T-cell (primary cell): ENCODE measurements at regions not wholly inside any gene's neighbourhood (a gene's known extent, or its start where the extent isn't known, plus 50 kb on each side); places are given as distances from the start of the nearest gene placed in this dataset.
"Not testable (repeated sequence)": the region's sequence is repeated elsewhere in the genome, so short reads cannot be mapped to it uniquely, and the experiment has no call there.

Experiments used
- ATAC-seq, 4 experiments: fragments of 200-7000 bp in 3 of 4; fragments of 150-1000 bp in 1 of 4; cut with Tn5 transposase; replicated peaks in 1 of 4; 1 replicate in 3 of 4; 2 replicates in 1 of 4; pipeline ENCODE4 v1.10.0; 2021; ENCODE audit warnings: moderate library complexity in 3 of 4, mild to moderate bottlenecking in 2 of 4, moderate number of reproducible peaks in 1 of 4
- CTCF ChIA-PET, 2 donors: fragments of 300-600 bp; sonication (Branson Sonifier 250); formaldehyde crosslinking; loops; one replicate each; lab custom pipeline; 2022; ENCODE audit warnings: antibody characterized with exemption in 2 of 2; lab: Charles Lee
- POLR2A ChIA-PET, 2 donors: fragments of 300-600 bp; sonication (Branson Sonifier 250); formaldehyde crosslinking; loops; one replicate each; lab custom pipeline; 2022; ENCODE audit warnings: antibody characterized with exemption in 2 of 2; lab: Charles Lee
- DNase-seq, 35 experiments: peaks; one replicate each; pipeline versions ENCODE4 v3.0.0 to v3.0.0-alpha.2; 2013 to 2023
- H3K27ac ChIP-seq: one replicate; pipeline ENCODE4 v1.5.1; 2013; ENCODE audit warnings: low read length
- H3K27me3 ChIP-seq, 2 experiments: replicated peaks in 1 of 2; 1 replicate in 1 of 2; 2 replicates in 1 of 2; pipeline versions ENCODE4 v1.6.1 to v1.7.0; 2013; ENCODE audit warnings: low read length in 1 of 2, mixed read lengths in 1 of 2; ENCODE audit not compliant: control insufficient read depth in 2 of 2, insufficient read depth in 2 of 2; ENCODE audit errors: extremely low read depth in 1 of 2
- H3K36me3 ChIP-seq, 2 donors: 1 replicate in 1 of 2; 2 replicates in 1 of 2; pipeline versions ENCODE4 v1.6.1 to v1.7.0; 2013; ENCODE audit warnings: low read length in 1 of 2; ENCODE audit not compliant: control insufficient read depth in 2 of 2, insufficient read depth in 1 of 2; ENCODE audit errors: extremely low read depth in 1 of 2
- H3K4me1 ChIP-seq, 2 experiments: 1 replicate in 1 of 2; 2 replicates in 1 of 2; pipeline versions ENCODE4 v1.6.1 to v1.7.0; 2013; ENCODE audit warnings: low read length in 2 of 2, mixed read lengths in 1 of 2; ENCODE audit not compliant: insufficient read depth in 2 of 2, control insufficient read depth in 1 of 2; ENCODE audit errors: extremely low read depth in 1 of 2
- H3K4me3 ChIP-seq, 2 donors: 1 replicate in 1 of 2; 2 replicates in 1 of 2; pipeline versions ENCODE4 v1.5.1 to v1.7.0; 2013; ENCODE audit warnings: mild to moderate bottlenecking in 2 of 2, low read length in 1 of 2, moderate library complexity in 1 of 2; ENCODE audit not compliant: control insufficient read depth in 1 of 2; ENCODE audit errors: extremely low read depth in 1 of 2
- H3K9me3 ChIP-seq: 2 replicates; pipeline ENCODE4 v1.7.0; 2013
- H3K27ac Mint-ChIP-seq, 2 donors: one replicate each; pipeline ENCODE4 v1.8.0; 2020 to 2021; ENCODE audit warnings: mild to moderate bottlenecking in 2 of 2, mixed read lengths in 2 of 2
- H3K27me3 Mint-ChIP-seq, 2 donors: one replicate each; pipeline ENCODE4 v1.8.0; 2021 to 2022; ENCODE audit warnings: mixed read lengths in 2 of 2
- H3K36me3 Mint-ChIP-seq: one replicate; pipeline ENCODE4 v1.8.0; 2021; ENCODE audit warnings: mixed read lengths
- H3K4me1 Mint-ChIP-seq, 3 donors: one replicate each; pipeline ENCODE4 v1.8.0; 2020 to 2022; ENCODE audit warnings: mixed read lengths in 3 of 3, mild to moderate bottlenecking in 1 of 3
- H3K4me3 Mint-ChIP-seq, 3 donors: one replicate each; pipeline ENCODE4 v1.8.0; 2020 to 2022; ENCODE audit warnings: mild to moderate bottlenecking in 3 of 3, mixed read lengths in 3 of 3, moderate library complexity in 3 of 3
- H3K9me3 Mint-ChIP-seq, 3 donors: one replicate each; pipeline ENCODE4 v1.8.0; 2020 to 2022; ENCODE audit warnings: mixed read lengths in 3 of 3
- WGBS: methylation state at CpG from one replicate; pipeline ENCODE4 v1.1.5; 2013; ENCODE audit warnings: missing lambda C conversion rate; ENCODE audit not compliant: insufficient coverage; 5-methylcytosine and 5-hydroxymethylcytosine counted together

DNA sequence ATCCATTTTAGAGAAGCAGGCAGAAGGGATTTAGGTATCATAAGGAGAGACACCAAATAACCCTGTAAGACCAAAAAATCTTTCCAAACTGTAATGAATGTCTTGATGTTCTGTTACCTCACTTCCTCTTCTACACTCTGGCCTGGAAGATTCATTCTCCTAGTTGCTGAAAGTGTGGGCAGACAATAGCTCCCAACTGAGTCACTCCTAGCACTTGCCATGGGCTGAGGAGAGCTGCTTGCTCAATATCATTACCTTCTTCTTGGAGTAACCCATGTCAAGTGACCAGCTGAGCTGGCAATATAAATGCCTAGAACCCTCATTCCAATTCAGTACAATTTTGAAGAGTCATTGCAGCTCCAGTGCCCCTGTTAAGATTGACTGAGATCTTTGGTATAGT, 1985.5 kb upstream of the CDH6 start:
- Mint-ChIP-seq H3K4me3 (no peak overlapping the region), H3K27me3 (no peaks in the 10 kb centered on the region), H3K27ac (no peak overlapping the region), H3K4me1 (no peaks in the 10 kb centered on the region), H3K36me3 (no peaks in the 10 kb centered on the region), H3K9me3 (peaks cover 12 to 19% (median 13%) of the 10 kb centered on the region in 3 donors)
- H3K27me3 ChIP-seq: no peaks in the 10 kb centered on the region
- ChIA-PET CTCF (no interaction called here), POLR2A (no interaction called here)
- no peak overlapping the region for H3K27ac ChIP-seq
- DNase-seq (no peak), ATAC-seq (no peak)
- no peak overlapping the region for H3K4me3 ChIP-seq
- H3K9me3 ChIP-seq: no peaks in the 10 kb centered on the region
- no peaks in the 10 kb centered on the region for H3K4me1 ChIP-seq
- no peaks in the 10 kb centered on the region for H3K36me3 ChIP-seq

DNA sequence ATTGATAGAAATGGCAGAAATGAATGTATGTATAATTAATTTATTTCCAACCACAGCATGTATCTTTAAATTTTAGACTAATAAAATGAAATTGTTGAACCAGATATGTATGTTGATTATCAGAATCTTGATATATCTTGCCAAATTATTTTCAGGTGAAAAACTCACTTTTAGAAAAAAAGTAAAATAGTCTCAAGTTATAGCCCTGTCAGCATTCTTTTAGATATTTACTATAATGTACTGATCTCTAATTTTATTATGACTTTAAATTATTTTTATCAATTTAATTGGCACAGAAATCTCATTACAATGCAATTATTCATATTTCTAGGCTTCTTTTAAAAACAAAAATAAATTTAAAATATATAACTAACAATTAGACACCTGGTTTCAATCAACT, 1990.4 kb upstream of the CDH6 start:
- Mint-ChIP-seq H3K4me1 (no peaks in the 10 kb centered on the region), H3K27ac (no peak overlapping the region), H3K27me3 (no peaks in the 10 kb centered on the region), H3K4me3 (no peak overlapping the region), H3K36me3 (no peaks in the 10 kb centered on the region), H3K9me3 (peaks cover 3 to 10% (median 6%) of the 10 kb centered on the region in 3 donors)
- CTCF ChIA-PET: no interaction called here
- H3K4me1 ChIP-seq: no peaks in the 10 kb centered on the region
- H3K27ac ChIP-seq: no peak overlapping the region
- H3K9me3 ChIP-seq: no peaks in the 10 kb centered on the region
- DNase-seq (no peak), ATAC-seq (no peak)
- H3K4me3 ChIP-seq: no peak overlapping the region
- H3K27me3 ChIP-seq: no peaks in the 10 kb centered on the region
- POLR2A ChIA-PET: no interaction called here
- no peaks in the 10 kb centered on the region for H3K36me3 ChIP-seq

DNA sequence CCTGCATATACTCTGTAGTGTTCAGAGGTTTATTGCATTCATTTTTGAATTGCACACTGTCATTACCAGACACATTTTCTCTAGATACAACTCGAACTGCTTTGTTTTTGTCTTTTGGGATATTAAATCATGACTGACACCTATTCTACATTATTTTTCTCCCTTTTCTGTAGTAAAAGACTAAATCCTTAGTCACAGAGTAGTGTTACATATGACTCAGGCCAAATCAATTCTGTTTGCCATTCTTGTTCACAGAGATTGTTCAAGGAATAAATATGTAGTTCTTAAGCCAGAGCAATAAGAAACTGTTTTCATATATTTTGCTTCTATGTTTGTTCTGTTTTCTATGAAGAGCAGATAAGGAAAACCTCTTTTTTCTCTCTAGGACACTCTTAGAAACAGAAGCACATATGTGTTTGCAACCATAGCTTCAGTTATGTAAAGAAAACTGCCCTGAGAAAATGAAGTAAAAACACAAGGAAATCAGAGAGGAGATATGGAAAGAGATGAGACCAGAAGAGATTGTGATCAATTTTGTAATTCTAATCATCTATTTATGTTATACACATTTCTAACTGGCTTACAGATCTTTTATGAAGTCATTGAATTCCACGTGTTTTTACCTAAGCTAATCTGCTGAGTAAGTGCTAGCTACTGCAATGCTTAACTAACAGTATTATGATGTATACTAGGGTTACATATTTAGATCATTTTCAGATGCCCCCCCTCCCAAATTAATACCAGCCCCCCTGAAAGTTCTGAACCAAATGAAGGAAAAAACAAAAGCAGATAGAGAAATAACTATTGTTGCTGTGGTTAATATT, 1995.6 kb upstream of the CDH6 start:
- no CpG with 5 or more reads among the region's 2 CpGs for WGBS

DNA sequence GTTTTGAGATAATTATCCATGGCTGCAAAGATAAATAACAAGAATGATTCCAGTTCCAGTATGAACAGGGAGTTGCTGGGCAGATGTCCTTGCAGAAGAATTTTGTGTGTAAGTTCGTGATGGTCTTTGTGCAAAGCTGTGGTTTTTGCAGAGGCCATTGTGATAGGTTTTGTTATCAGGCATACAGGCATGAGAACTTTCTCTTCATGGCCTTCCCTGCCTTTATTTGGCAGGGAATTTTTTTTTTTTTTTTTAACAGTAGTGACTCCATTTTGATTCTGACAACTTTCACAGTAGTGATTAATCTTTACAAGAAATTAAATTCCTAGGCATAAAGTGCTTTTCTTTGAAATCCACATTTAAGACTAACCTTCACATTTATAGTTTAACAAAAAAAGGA, 1999.5 kb upstream of the CDH6 start:
- ChIA-PET POLR2A (no interaction called here), CTCF (interaction anchor here in 1 of 2 donors (0.6 kb wide), 1 partner anchor 541 kb away, joined by 3 read pairs; no protein-coding TSS in a partner anchor)
- H3K9me3 ChIP-seq: no peaks in the 10 kb centered on the region
- H3K4me1 ChIP-seq: no peaks in the 10 kb centered on the region
- H3K9me3 Mint-ChIP-seq: peaks cover 0 to 13% (median 0%) of the 10 kb centered on the region in 3 donors
- H3K27ac Mint-ChIP-seq: no peak overlapping the region
- no peaks in the 10 kb centered on the region for H3K27me3 ChIP-seq
- WGBS: 33% methylated on average over 1 of the region's 1 CpG
- H3K4me3 Mint-ChIP-seq: no peak overlapping the region
- H3K27ac ChIP-seq: no peak overlapping the region
- no peaks in the 10 kb centered on the region for H3K4me1 Mint-ChIP-seq
- H3K36me3 ChIP-seq: no peaks in the 10 kb centered on the region
- ATAC-seq (no peak), DNase-seq (no peak)
- H3K27me3 Mint-ChIP-seq: no peaks in the 10 kb centered on the region
- H3K36me3 Mint-ChIP-seq: no peaks in the 10 kb centered on the region
- H3K4me3 ChIP-seq: no peak overlapping the region

More for the DNA sequence above, 1995.6 kb upstream of the CDH6 start:
- no peaks in the 10 kb centered on the region for H3K4me1 ChIP-seq
- H3K36me3 Mint-ChIP-seq: no peaks in the 10 kb centered on the region
- peaks cover 0 to 13% (median 0%) of the 10 kb centered on the region in 3 donors for H3K9me3 Mint-ChIP-seq
- no peaks in the 10 kb centered on the region for H3K36me3 ChIP-seq
- H3K4me3 ChIP-seq: no peak overlapping the region
- H3K4me3 Mint-ChIP-seq: no peak overlapping the region
- H3K27ac ChIP-seq: no peak overlapping the region
- CTCF ChIA-PET: no interaction called here
- ATAC-seq (no peak), DNase-seq (no peak)
- no peak overlapping the region for H3K27ac Mint-ChIP-seq
- no peaks in the 10 kb centered on the region for H3K27me3 Mint-ChIP-seq
- no peaks in the 10 kb centered on the region for H3K27me3 ChIP-seq
- H3K9me3 ChIP-seq: no peaks in the 10 kb centered on the region
- POLR2A ChIA-PET: no interaction called here
- H3K4me1 Mint-ChIP-seq: no peaks in the 10 kb centered on the region

DNA sequence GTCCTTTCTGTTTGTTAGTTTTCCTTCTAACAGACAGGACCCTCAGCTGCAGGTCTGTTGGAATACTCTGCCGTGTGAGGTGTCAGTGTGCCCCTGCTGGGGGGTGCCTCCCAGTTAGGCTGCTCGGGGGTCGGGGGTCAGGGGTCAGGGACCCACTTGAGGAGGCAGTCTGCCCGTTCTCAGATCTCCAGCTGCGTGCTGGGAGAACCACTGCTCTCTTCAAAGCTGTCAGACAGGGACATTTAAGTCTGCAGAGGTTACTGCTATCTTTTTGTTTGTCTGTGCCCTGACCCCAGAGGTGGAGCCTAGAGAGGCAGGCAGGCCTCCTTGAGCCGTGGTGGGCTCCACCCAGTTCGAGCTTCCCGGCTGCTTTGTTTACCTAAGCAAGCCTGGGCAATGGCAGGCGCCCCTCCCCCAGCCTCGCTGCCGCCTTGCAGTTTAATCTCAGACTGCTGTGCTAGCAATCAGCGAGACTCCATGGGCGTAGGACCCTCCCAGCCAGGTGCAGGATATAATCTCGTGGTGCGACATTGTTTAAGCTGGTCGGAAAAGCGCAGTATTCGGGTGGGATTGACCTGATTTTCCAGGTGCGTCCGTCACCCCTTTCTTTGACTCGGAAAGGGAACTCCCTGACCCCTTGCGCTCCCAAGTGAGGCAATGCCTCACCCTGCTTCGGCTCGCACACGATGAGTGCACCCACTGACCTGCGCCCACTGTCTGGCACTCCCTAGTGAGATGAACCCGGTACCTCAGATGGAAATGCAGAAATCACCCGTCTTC, 2002.0 kb upstream of the CDH6 start:
- H3K4me1 ChIP-seq, H3K36me3 ChIP-seq, H3K27ac ChIP-seq, H3K4me1 Mint-ChIP-seq, ATAC-seq, H3K36me3 Mint-ChIP-seq, H3K27me3 Mint-ChIP-seq, CTCF ChIA-PET, POLR2A ChIA-PET, H3K9me3 Mint-ChIP-seq, H3K4me3 ChIP-seq, H3K4me3 Mint-ChIP-seq, H3K27ac Mint-ChIP-seq, H3K9me3 ChIP-seq, DNase-seq, H3K27me3 ChIP-seq: not testable (repeated sequence)
- 60% methylated on average over 4 of the region's 28 CpGs for WGBS

DNA sequence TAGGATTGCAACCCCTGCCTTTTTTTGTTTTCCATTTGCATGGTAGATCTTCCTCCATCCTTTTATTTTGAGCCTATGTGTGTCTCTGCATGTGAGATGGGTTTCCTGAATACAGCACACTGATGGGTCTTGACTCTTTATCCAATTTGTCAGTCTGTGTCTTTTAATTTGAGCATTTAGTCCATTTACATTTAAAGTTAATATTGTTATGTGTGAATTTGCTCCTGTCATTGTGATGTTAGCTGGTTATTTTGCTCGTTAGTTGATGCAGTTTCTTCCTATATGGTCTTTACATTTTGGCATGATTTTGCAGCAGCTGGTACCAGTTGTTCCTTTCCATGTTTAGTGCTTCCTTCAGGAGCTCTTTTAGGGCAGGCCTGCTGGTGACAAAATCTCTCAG, 2003.1 kb upstream of the CDH6 start:
- H3K36me3 ChIP-seq, POLR2A ChIA-PET, CTCF ChIA-PET, H3K27ac ChIP-seq, H3K27me3 ChIP-seq, H3K4me1 Mint-ChIP-seq, H3K9me3 Mint-ChIP-seq, H3K4me1 ChIP-seq, H3K4me3 Mint-ChIP-seq, H3K36me3 Mint-ChIP-seq, DNase-seq, H3K27me3 Mint-ChIP-seq, ATAC-seq, H3K4me3 ChIP-seq, H3K27ac Mint-ChIP-seq, H3K9me3 ChIP-seq: not testable (repeated sequence)
- no CpG with 5 or more reads among the region's 1 CpG for WGBS
